BLaER1 (cell line): ENCODE measurements at regions not wholly inside any gene's neighbourhood (a gene's known extent, or its start where the extent isn't known, plus 50 kb on each side); places are given as distances from the start of the nearest gene placed in this dataset.
A peak's percentile ranks its signal among the peaks of the same experiment; 100 is the strongest.

Experiments
- H3K27ac ChIP-seq: shearing (Covaris generic); formaldehyde crosslinking; 2 replicates; pipeline ENCODE4 v1.8.1; 2022
- H3K27me3 ChIP-seq: shearing (Covaris generic); formaldehyde crosslinking; 2 replicates; pipeline ENCODE4 v1.8.1; 2022
- H3K36me3 ChIP-seq: shearing (Covaris generic); formaldehyde crosslinking; 2 replicates; pipeline ENCODE4 v1.8.1; 2022
- H3K4me1 ChIP-seq: shearing (Covaris generic); formaldehyde crosslinking; 2 replicates; pipeline ENCODE4 v1.8.1; 2022
- H3K4me2 ChIP-seq: shearing (Covaris generic); formaldehyde crosslinking; 2 replicates; pipeline ENCODE4 v1.8.1; 2022
- H3K4me3 ChIP-seq: shearing (Covaris generic); formaldehyde crosslinking; 2 replicates; pipeline ENCODE4 v1.8.1; 2022
- H3K9ac ChIP-seq: shearing (Covaris generic); formaldehyde crosslinking; 2 replicates; pipeline ENCODE4 v1.8.1; 2022
- H3K9me3 ChIP-seq: shearing (Covaris generic); formaldehyde crosslinking; 2 replicates; pipeline ENCODE4 v1.8.1; 2022
- H4K20me1 ChIP-seq: shearing (Covaris generic); formaldehyde crosslinking; 2 replicates; pipeline ENCODE4 v1.8.1; 2022
- Cebpa-rat ChIP-seq: shearing (Covaris generic); IDR thresholded peaks from 2 replicates; pipeline ENCODE4 v1.8.1; 2022

GRCh38 chr17:11086646-11087340, 154.2 kb upstream of the SHISA6 start:
- Histone ChIP-seq H3K4me3 (no peak overlapping the region), H3K4me2 (no peak overlapping the region), H3K9me3 (no peaks in the 10 kb centered on the region), H3K36me3 (no peaks in the 10 kb centered on the region), H3K27ac (no peak overlapping the region), H3K4me1 (0 out of 2 replicates have a peak, but pooled peaks cover 6% of the 10 kb centered on the region), H3K9ac (no peak overlapping the region), H3K27me3 (no peaks in the 10 kb centered on the region), H4K20me1 (no peaks in the 10 kb centered on the region)
- TF ChIP-seq Cebpa-rat, result no peak

GRCh38 chr17:11082559-11082958, 158.5 kb upstream of the SHISA6 start:
- no peaks in the 10 kb centered on the region for H4K20me1 ChIP-seq
- no peak overlapping the region for H3K9ac ChIP-seq
- TF ChIP-seq Cebpa-rat, result no peak
- H3K4me1 ChIP-seq, result no peaks in the 10 kb centered on the region
- no peaks in the 10 kb centered on the region for H3K9me3 ChIP-seq
- H3K27ac ChIP-seq, result no peak overlapping the region
- H3K27me3 ChIP-seq, result no peaks in the 10 kb centered on the region
- no peak overlapping the region for H3K4me3 ChIP-seq
- no peak overlapping the region for H3K4me2 ChIP-seq
- no peaks in the 10 kb centered on the region for H3K36me3 ChIP-seq

- no peaks in the 10 kb centered on the region for H3K4me1 ChIP-seq
- H3K9ac ChIP-seq, result no peak overlapping the region
- H3K27me3 ChIP-seq, result no peaks in the 10 kb centered on the region
- H3K9me3 ChIP-seq, result no peaks in the 10 kb centered on the region
- H4K20me1 ChIP-seq, result no peaks in the 10 kb centered on the region
- no peaks in the 10 kb centered on the region for H3K36me3 ChIP-seq
- H3K4me3 ChIP-seq, result no peak overlapping the region
- no peak for TF ChIP-seq Cebpa-rat
- no peak overlapping the region for H3K4me2 ChIP-seq
- H3K27ac ChIP-seq, result no peak overlapping the region
Measured at GRCh38 chr17:11081342-11081741, 159.7 kb upstream of the SHISA6 start.

- H3K27me3 ChIP-seq, result no peaks in the 10 kb centered on the region
- no peak overlapping the region for H3K27ac ChIP-seq
- H3K4me1 ChIP-seq, result no peaks in the 10 kb centered on the region
- no peak overlapping the region for H3K4me3 ChIP-seq
- H3K9ac ChIP-seq, result no peak overlapping the region
- no peaks in the 10 kb centered on the region for H4K20me1 ChIP-seq
- TF ChIP-seq Cebpa-rat, result peak; percentile 58; the same call in 1 of the 2 replicates
- no peaks in the 10 kb centered on the region for H3K9me3 ChIP-seq
- H3K36me3 ChIP-seq, result no peaks in the 10 kb centered on the region
- no peak overlapping the region for H3K4me2 ChIP-seq
Measured at GRCh38 chr17:11077673-11078072, 163.3 kb upstream of the SHISA6 start.

GRCh38 chr17:11074451-11074850, 166.6 kb upstream of the SHISA6 start:
- H3K4me1 ChIP-seq, result no peaks in the 10 kb centered on the region
- no peak for TF ChIP-seq Cebpa-rat
- no peaks in the 10 kb centered on the region for H3K36me3 ChIP-seq
- no peaks in the 10 kb centered on the region for H3K9me3 ChIP-seq
- H3K4me3 ChIP-seq, result no peak overlapping the region
- no peaks in the 10 kb centered on the region for H3K27me3 ChIP-seq
- H3K4me2 ChIP-seq, result no peak overlapping the region
- no peaks in the 10 kb centered on the region for H4K20me1 ChIP-seq
- no peak overlapping the region for H3K9ac ChIP-seq
- H3K27ac ChIP-seq, result no peak overlapping the region

GRCh38 chr17:11056926-11057325, 184.1 kb upstream of the SHISA6 start:
- H4K20me1 ChIP-seq, result no peaks in the 10 kb centered on the region

GRCh38 chr17:11053846-11054245, 187.2 kb upstream of the SHISA6 start:
- no peak for TF ChIP-seq Cebpa-rat
- no peaks in the 10 kb centered on the region for H3K4me1 ChIP-seq
- H4K20me1 ChIP-seq, result no peaks in the 10 kb centered on the region
- no peaks in the 10 kb centered on the region for H3K9me3 ChIP-seq
- no peak overlapping the region for H3K27ac ChIP-seq
- H3K36me3 ChIP-seq, result no peaks in the 10 kb centered on the region
- H3K9ac ChIP-seq, result no peak overlapping the region
- no peak overlapping the region for H3K4me2 ChIP-seq
- H3K27me3 ChIP-seq, result no peaks in the 10 kb centered on the region
- H3K4me3 ChIP-seq, result no peak overlapping the region

More at GRCh38 chr17:11056926-11057325, 184.1 kb upstream of the SHISA6 start:
- H3K4me3 ChIP-seq, result no peak overlapping the region
- H3K9me3 ChIP-seq, result peaks cover 16% of the 10 kb centered on the region
- H3K4me1 ChIP-seq, result no peaks in the 10 kb centered on the region
- H3K9ac ChIP-seq, result no peak overlapping the region
- H3K4me2 ChIP-seq, result no peak overlapping the region
- TF ChIP-seq Cebpa-rat, result no peak
- no peak overlapping the region for H3K27ac ChIP-seq
- no peaks in the 10 kb centered on the region for H3K27me3 ChIP-seq
- no peaks in the 10 kb centered on the region for H3K36me3 ChIP-seq

- Histone ChIP-seq H3K36me3 (no peaks in the 10 kb centered on the region), H3K4me2 (no peak overlapping the region), H4K20me1 (no peaks in the 10 kb centered on the region), H3K27me3 (no peaks in the 10 kb centered on the region), H3K4me1 (no peaks in the 10 kb centered on the region), H3K9me3 (no peaks in the 10 kb centered on the region), H3K9ac (no peak overlapping the region), H3K27ac (no peak overlapping the region), H3K4me3 (no peak overlapping the region)
- TF ChIP-seq Cebpa-rat, result no peak
Measured at GRCh38 chr17:11049539-11049938, 191.5 kb upstream of the SHISA6 start.

GRCh38 chr17:11047228-11047627, 193.8 kb upstream of the SHISA6 start:
- Histone ChIP-seq H3K27me3 (no peaks in the 10 kb centered on the region), H3K9ac (no peak overlapping the region), H3K4me2 (no peak overlapping the region), H3K27ac (no peak overlapping the region), H3K36me3 (no peaks in the 10 kb centered on the region), H4K20me1 (no peaks in the 10 kb centered on the region), H3K4me1 (no peaks in the 10 kb centered on the region), H3K9me3 (no peaks in the 10 kb centered on the region), H3K4me3 (no peak overlapping the region)
- no peak for TF ChIP-seq Cebpa-rat

GRCh38 chr17:11039342-11039741, 201.5 kb upstream of the PIRT start:
- Histone ChIP-seq H3K4me1 (no peaks in the 10 kb centered on the region), H3K9ac (no peak overlapping the region), H3K4me2 (no peak overlapping the region), H3K4me3 (no peak overlapping the region), H3K36me3 (no peaks in the 10 kb centered on the region), H4K20me1 (no peaks in the 10 kb centered on the region), H3K27ac (no peak overlapping the region), H3K27me3 (no peaks in the 10 kb centered on the region), H3K9me3 (no peaks in the 10 kb centered on the region)
- TF ChIP-seq Cebpa-rat, result no peak

GRCh38 chr17:11035681-11036080, 197.8 kb upstream of the PIRT start:
- no peaks in the 10 kb centered on the region for H3K4me1 ChIP-seq
- H3K9me3 ChIP-seq, result peaks cover 16% of the 10 kb centered on the region
- no peaks in the 10 kb centered on the region for H4K20me1 ChIP-seq
- H3K4me3 ChIP-seq, result no peak overlapping the region
- no peak overlapping the region for H3K4me2 ChIP-seq
- H3K27me3 ChIP-seq, result no peaks in the 10 kb centered on the region
- H3K27ac ChIP-seq, result no peak overlapping the region
- H3K9ac ChIP-seq, result no peak overlapping the region
- H3K36me3 ChIP-seq, result no peaks in the 10 kb centered on the region
- TF ChIP-seq Cebpa-rat, result no peak
